D721Med (cell line): ENCODE measurements at regions not wholly inside any gene's neighbourhood (a gene's known extent, or its start where the extent isn't known, plus 50 kb on each side); places are given as distances from the start of the nearest gene placed in this dataset.

Experiments used
- DNase-seq: peaks from one replicate; pipeline ENCODE4 v3.0.0; 2011; ENCODE audit warnings: low spot score; ENCODE audit not compliant: insufficient read length
- FAIRE-seq: peaks from 2 replicates; lab custom pipeline; 2011; peaks lifted over from hg19 to GRCh38; lab: Jason Lieb, UNC
- CTCF ChIP-seq: IDR thresholded peaks from 2 replicates; pipeline ENCODE4 v1.5.1; 2012; ENCODE audit warnings: mild to moderate bottlenecking, control low read depth; ENCODE audit not compliant: insufficient read depth; ENCODE audit errors: missing control alignments

- TF ChIP-seq CTCF, result no peak
- DNase-seq (no peak), FAIRE-seq (no peak)
Observed at GRCh38 chr13:36567485-36567884, 106.3 kb upstream of the SERTM1 start.

GRCh38 chr13:36570489-36570888, 103.3 kb upstream of the SERTM1 start:
- no peak for FAIRE-seq
- DNase-seq, result no peak
- no peak for TF ChIP-seq CTCF

- no peak for TF ChIP-seq CTCF
- no peak for FAIRE-seq
Observed at GRCh38 chr13:36571444-36571843, 102.4 kb upstream of the SERTM1 start.

GRCh38 chr13:36582977-36583376, 90.8 kb upstream of the SERTM1 start:
- FAIRE-seq, result no peak
- TF ChIP-seq CTCF, result no peak

More at GRCh38 chr13:36571444-36571843, 102.4 kb upstream of the SERTM1 start:
- DNase-seq, result no peak

GRCh38 chr13:36599641-36600040, 74.2 kb upstream of the SERTM1 start:
- DNase-seq, result no peak
- FAIRE-seq, result no peak
- no peak for TF ChIP-seq CTCF

More at GRCh38 chr13:36582977-36583376, 90.8 kb upstream of the SERTM1 start:
- DNase-seq, result no peak

GRCh38 chr13:36601186-36601585, 72.6 kb upstream of the SERTM1 start:
- FAIRE-seq (no peak), DNase-seq (no peak)
- TF ChIP-seq CTCF, result no peak

GRCh38 chr13:36606060-36606459, 67.8 kb upstream of the SERTM1 start:
- no peak for FAIRE-seq

More at GRCh38 chr13:36606060-36606459, 67.8 kb upstream of the SERTM1 start:
- no peak for TF ChIP-seq CTCF
- DNase-seq, result no peak
